Neural progenitor cell (in vitro differentiated cells): ENCODE measurements at regions not wholly inside any gene's neighbourhood (a gene's known extent, or its start where the extent isn't known, plus 50 kb on each side); places are given as distances from the start of the nearest gene placed in this dataset.

Experiments used
- EZH2 ChIP-seq: fragments of 200-600 bp; sonication (generic); IDR thresholded peaks from 2 replicates; pipeline ENCODE4 v1.6.1; 2017; ENCODE audit warnings: antibody characterized with exemption, mild to moderate bottlenecking, moderate library complexity
- TF ChIP-seq, protein P1 (sequence below): fragments of 200-600 bp; sonication (generic); IDR thresholded peaks from 2 replicates; pipeline ENCODE4 v1.5.1; 2017; ENCODE audit warnings: antibody characterized with exemption, mild to moderate bottlenecking

- TF ChIP-seq, protein P1, sequence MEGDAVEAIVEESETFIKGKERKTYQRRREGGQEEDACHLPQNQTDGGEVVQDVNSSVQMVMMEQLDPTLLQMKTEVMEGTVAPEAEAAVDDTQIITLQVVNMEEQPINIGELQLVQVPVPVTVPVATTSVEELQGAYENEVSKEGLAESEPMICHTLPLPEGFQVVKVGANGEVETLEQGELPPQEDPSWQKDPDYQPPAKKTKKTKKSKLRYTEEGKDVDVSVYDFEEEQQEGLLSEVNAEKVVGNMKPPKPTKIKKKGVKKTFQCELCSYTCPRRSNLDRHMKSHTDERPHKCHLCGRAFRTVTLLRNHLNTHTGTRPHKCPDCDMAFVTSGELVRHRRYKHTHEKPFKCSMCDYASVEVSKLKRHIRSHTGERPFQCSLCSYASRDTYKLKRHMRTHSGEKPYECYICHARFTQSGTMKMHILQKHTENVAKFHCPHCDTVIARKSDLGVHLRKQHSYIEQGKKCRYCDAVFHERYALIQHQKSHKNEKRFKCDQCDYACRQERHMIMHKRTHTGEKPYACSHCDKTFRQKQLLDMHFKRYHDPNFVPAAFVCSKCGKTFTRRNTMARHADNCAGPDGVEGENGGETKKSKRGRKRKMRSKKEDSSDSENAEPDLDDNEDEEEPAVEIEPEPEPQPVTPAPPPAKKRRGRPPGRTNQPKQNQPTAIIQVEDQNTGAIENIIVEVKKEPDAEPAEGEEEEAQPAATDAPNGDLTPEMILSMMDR: no peak
- TF ChIP-seq EZH2: no peak
These were observed 299.8 kb upstream of the EPHA3 start for GRCh38 chr3:88807491-88808105.
